ENCODE measurements at regions not wholly inside any gene's neighbourhood (a gene's known extent, or its start where the extent isn't known, plus 50 kb on each side); places are given as distances from the start of the nearest gene placed in this dataset.

DNA sequence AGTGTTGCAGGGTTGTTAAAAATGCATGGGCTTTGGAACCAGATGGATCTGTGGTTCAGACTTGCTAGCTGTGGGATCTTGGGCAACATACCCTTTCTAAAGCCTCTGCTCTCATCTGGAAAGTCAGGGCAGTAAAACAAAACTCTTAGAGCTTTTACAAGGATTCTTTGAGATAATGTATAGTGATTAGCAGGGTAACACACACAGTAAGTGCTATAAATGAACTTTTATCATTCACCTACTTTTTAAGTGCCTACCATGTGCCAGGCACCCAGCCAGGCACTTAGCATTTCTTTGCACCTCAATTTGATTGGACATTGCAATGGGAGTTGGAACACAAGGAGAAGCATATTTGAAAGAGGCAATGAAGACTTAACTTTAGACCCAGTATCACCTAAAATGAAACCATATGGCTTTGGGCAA lies 208.6 kb upstream of the PAPPA start:
- in situ Hi-C loops (cut with MboI; ENCODE audit: low pct_unique_long_range_greater_than_20kb, low sequenced_read_pairs, unreplicated experiment): no loop called here
- TF ChIP-seq, protein P1, sequence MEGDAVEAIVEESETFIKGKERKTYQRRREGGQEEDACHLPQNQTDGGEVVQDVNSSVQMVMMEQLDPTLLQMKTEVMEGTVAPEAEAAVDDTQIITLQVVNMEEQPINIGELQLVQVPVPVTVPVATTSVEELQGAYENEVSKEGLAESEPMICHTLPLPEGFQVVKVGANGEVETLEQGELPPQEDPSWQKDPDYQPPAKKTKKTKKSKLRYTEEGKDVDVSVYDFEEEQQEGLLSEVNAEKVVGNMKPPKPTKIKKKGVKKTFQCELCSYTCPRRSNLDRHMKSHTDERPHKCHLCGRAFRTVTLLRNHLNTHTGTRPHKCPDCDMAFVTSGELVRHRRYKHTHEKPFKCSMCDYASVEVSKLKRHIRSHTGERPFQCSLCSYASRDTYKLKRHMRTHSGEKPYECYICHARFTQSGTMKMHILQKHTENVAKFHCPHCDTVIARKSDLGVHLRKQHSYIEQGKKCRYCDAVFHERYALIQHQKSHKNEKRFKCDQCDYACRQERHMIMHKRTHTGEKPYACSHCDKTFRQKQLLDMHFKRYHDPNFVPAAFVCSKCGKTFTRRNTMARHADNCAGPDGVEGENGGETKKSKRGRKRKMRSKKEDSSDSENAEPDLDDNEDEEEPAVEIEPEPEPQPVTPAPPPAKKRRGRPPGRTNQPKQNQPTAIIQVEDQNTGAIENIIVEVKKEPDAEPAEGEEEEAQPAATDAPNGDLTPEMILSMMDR (IDR thresholded peaks at IDR 0.05; ENCODE audit: extremely low read depth, insufficient read depth, missing control alignments): no peak

GRCh38 chr9:115946530-115946929 lies 207.1 kb upstream of the PAPPA start:
- no peak for DNase-seq (ENCODE audit: low spot score)

More for the DNA sequence above, 208.6 kb upstream of the PAPPA start:
- no peak for DNase-seq (ENCODE audit: low spot score)

GRCh38 chr9:115951977-115952376 lies 201.6 kb upstream of the PAPPA start:
- in situ Hi-C loops (cut with MboI; ENCODE audit: low pct_unique_long_range_greater_than_20kb, low sequenced_read_pairs, unreplicated experiment): no loop called here
- no peak for DNase-seq (ENCODE audit: low spot score)
- TF ChIP-seq, protein P1 (IDR thresholded peaks at IDR 0.05; ENCODE audit: extremely low read depth, insufficient read depth, missing control alignments): no peak

More at GRCh38 chr9:115946530-115946929, 207.1 kb upstream of the PAPPA start:
- TF ChIP-seq, protein P1 (IDR thresholded peaks at IDR 0.05; ENCODE audit: extremely low read depth, insufficient read depth, missing control alignments): no peak
- in situ Hi-C loops (cut with MboI; ENCODE audit: low pct_unique_long_range_greater_than_20kb, low sequenced_read_pairs, unreplicated experiment): no loop called here

DNA sequence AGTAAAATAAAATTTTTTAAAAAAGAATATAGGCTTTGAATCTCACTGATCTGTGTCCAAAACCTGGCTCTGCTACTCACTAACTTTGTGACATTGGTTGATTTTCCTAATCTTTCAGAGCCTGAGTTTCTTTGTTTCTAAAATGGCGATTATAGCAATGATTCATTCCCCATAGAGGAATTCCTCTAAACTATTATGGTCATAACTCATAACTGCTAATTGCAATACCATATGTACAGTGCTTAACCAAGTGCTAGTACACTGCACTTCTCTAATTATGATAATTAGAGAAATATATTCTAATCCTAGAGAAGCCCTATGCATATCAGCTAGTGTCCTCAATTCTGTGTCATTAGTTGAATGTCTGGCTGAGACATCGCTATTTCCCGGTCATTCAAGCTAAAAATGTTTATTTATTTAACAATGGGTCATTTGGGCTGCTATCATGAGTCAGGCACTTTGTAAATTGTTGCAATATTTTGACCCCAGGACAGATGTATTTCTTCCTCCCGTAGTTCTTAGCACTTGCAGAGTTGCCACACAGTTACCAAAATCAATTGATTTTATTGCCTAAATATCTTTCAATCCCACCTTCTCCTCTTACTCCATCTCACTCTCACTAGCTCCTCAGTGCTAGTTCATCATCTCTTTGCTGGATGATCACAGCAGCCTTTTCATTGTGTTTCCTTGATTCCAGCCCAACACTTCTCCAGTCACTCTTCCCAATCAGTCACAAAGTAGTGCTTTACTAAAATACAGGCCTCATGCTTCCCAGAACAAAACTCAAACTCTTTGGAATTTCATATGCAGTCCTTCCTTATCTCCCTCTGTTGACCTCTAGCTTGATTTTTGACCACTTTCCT lies 200.9 kb upstream of the PAPPA start:
- TF ChIP-seq, protein P1 (IDR thresholded peaks at IDR 0.05; ENCODE audit: extremely low read depth, insufficient read depth, missing control alignments): no peak
- in situ Hi-C loops (cut with MboI; ENCODE audit: low pct_unique_long_range_greater_than_20kb, low sequenced_read_pairs, unreplicated experiment): no loop called here
- no peak for DNase-seq (ENCODE audit: low spot score)

- TF ChIP-seq, protein P1 (IDR thresholded peaks at IDR 0.05; ENCODE audit: extremely low read depth, insufficient read depth, missing control alignments): no peak
- in situ Hi-C loops (cut with MboI; ENCODE audit: low pct_unique_long_range_greater_than_20kb, low sequenced_read_pairs, unreplicated experiment): no loop called here
- DNase-seq (ENCODE audit: low spot score): no peak
Observed at GRCh38 chr9:115956371-115956770, 197.2 kb upstream of the PAPPA start.

GRCh38 chr9:115957585-115957984 lies 196.0 kb upstream of the PAPPA start:
- in situ Hi-C loops (cut with MboI; ENCODE audit: low pct_unique_long_range_greater_than_20kb, low sequenced_read_pairs, unreplicated experiment): no loop called here
- TF ChIP-seq, protein P1 (IDR thresholded peaks at IDR 0.05; ENCODE audit: extremely low read depth, insufficient read depth, missing control alignments): no peak
- no peak for DNase-seq (ENCODE audit: low spot score)
